GM19043 (cell line): ENCODE measurements at regions not wholly inside any gene's neighbourhood (a gene's known extent, or its start where the extent isn't known, plus 50 kb on each side); places are given as distances from the start of the nearest gene placed in this dataset.

Source experiments
- ATAC-seq: cut with Tn5 transposase; IDR thresholded peaks from one replicate; pipeline ENCODE4 v1.9.1; 2021; ENCODE audit warnings: low read depth; ENCODE audit not compliant: unreplicated experiment

GRCh38 chr11:76298255-76298654 is 82.7 kb downstream of the THAP12 start:
- ATAC-seq, result no peak

GRCh38 chr11:76296731-76297542 is 84.0 kb downstream of the THAP12 start:
- ATAC-seq, result no peak

GRCh38 chr11:76293189-76293631 is 86.9 kb upstream of the WNT11 start:
- ATAC-seq, result peak; percentile 51

GRCh38 chr11:76292583-76293188 is 86.4 kb upstream of the WNT11 start:
- no peak for ATAC-seq

DNA sequence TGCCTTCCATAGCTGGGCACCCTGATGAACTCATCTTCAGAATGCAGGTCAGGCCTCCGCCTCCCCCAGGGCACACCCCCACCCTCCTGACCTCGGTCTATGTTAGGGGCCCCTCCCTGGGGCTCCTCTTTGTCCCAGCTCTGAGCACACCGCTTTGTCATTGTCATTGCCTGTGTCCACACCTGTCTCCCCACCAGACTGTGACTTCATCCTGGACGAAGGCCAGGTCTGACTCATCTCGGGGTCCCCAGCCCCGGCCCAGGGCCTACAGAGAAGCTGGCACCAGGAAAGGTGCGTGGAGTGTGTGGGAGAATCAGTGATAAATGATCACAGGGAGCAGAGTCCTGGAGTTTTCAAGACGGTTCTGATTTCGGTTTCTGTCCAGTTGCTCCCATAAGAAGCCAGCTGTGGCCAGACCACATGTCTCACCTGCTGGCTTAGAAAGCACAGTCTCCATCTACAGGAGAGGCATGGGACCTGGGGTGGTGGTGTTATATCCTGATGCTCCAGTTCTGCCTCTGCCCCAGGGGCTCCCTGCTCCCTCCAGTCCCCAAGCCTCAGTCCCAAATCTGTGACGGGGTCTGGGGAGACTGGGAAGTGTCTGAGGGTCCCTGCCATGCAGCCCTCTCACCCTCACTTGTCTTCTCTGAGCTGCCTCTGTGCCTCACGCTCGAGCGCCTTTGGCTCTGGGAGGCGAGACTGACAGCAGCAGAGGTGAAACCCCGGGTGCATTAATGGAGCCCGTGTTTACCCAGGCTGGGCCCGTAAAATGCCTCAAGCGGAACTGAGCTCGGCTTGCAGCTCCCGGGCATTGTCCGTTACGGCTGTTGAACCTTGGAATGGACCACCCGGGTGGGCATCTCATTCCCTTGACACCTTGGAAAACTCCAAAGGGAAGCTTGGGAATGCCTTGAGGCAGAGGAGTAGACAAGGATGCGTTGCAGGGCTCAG is 85.5 kb upstream of the WNT11 start:
- ATAC-seq, result no peak

GRCh38 chr11:76288166-76288980 is 82.1 kb upstream of the WNT11 start:
- no peak for ATAC-seq

DNA sequence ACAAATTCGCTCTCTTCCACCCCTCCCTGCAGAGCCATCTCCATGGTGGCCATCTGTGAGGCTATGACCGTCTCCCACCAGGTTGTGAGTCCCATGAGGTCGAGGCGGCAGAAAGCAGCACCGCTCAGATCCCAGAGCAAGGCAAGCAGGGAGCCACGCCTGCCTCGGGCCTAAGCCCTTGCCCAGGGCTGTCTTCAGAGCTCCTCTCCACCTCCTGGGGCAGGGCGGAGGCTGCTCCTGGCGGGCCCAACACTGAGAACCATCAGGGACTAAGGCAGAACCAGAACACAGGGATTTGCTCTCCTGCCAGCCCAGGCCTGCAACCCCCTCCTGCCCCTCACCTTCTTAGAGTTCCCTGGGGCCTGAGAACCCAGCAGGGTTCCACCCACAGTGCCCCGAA is 80.9 kb upstream of the WNT11 start:
- no peak for ATAC-seq

DNA sequence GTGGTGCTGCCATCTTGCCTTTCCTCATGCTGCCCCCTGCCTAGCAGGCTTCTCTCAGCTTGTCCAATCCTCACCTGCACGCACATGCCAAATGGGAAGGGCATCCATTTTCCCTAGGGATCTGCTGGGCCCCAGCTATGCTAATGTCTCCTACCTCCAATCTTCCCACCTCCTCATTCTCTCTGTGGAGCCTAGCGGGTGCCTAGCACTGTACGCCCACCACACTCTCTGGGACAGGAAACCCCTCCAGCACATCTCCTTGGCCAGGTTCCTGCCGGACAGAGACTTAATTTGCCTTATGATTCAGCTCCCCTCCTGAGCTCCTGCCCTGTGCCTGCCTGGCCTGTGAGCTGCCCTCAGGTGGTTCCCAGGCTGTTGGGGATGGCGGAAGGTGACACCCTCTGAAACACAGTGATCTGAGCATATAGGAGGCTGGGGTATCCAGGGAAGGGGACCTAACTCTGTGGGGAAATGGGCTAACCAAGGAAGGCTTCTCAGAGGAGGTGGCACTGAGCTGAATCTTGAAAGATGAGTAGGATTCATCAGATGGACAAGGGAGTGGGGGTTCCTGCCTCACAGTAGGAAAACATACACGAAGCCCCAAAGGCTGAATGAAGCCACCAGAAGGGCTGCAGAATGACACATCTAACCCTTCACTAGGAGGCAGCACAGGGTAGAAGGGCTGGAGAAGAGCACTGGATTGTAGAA is 79.2 kb upstream of the WNT11 start:
- no peak for ATAC-seq

- no peak for ATAC-seq
These were observed 77.9 kb upstream of the WNT11 start for GRCh38 chr11:76284161-76284560.

DNA sequence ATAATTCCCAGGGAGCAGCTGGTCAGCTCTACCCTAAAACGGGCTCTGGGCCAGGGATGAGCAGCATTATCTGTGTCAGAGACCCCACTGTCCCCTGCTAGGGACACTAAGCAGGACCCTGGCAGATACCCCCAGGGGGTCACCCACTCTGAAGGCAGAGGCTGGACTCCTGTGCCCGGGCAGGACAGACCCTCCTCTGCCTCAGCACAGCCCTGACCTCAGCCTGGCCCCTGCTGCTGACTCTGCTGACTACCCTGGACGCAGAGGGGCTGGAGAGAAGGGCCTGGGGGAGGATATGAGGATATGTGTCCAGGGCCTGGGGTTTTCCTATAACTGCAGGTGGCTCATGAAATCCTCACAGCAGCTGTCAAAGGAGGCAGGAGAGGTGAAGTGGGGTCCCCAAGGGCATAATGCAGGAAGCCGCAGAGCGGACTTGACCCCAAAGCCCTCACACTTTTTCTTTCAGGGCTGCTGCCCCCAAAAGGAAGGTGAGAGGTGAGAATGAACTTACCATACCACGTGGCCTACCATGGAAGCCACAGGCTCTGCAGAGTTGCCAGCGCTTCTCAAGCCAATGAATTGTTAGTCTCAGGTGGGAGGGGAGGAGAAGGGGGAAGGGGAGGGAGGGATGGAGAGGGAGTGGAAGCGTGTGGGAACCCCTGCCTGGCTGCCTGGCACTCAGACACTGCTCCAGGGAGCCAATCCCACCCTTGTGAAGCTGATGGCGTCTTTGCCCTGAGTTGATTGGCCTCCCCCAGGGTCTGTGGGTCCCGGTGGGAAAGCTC is 76.7 kb upstream of the WNT11 start:
- no peak for ATAC-seq

GRCh38 chr11:76282172-76282571 is 75.9 kb upstream of the WNT11 start:
- no peak for ATAC-seq

DNA sequence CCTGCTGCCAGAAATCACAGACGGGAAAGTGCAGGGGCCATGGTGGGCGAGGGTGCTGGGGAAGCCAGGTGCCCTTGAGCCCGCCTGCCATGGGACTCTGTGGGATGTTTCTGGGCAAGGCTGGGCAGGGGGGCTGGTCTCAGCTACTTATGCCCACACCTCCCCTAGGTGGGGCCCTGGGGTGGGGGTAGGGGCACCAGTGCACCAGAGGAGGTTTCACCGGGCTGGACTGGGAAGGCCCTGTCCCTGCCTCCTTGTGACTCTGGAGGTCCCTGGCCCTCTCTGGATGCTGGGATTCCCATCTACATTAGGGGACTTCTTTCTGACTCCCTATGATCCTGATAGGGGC is 75.2 kb upstream of the WNT11 start:
- no peak for ATAC-seq

DNA sequence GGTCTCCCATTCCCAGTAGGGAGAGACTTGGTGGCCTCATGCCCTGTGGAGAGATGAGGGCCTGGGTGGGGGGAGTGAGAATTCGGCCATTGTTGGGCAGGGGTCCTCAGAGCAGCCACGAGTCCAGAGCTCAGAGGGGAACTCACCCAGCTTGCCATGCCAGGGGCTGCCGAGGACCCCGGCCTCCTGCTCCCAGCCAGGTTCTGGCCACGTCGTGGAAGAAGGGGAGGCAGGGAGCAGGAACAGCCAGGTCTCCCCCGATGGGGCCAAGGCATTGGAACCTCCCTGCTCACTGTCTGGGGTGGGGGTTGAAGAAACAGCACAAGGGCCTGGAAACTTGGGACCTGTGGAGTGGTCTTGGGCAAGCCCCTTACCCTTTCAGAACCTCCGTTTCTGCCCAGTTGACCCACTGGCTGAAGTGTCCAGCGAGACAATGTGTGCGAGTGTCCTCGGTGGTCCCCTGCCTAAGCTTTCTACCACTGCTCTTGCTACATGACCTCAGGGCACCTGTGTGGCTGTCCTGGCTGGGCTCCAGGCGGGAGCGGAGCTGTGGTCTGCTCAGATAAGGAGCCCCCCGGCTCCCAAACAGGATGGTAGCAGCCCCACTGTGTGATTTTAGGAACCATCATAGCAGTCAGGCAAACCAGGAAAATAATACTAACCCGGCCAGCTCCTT is 74.7 kb upstream of the WNT11 start:
- no peak for ATAC-seq

DNA sequence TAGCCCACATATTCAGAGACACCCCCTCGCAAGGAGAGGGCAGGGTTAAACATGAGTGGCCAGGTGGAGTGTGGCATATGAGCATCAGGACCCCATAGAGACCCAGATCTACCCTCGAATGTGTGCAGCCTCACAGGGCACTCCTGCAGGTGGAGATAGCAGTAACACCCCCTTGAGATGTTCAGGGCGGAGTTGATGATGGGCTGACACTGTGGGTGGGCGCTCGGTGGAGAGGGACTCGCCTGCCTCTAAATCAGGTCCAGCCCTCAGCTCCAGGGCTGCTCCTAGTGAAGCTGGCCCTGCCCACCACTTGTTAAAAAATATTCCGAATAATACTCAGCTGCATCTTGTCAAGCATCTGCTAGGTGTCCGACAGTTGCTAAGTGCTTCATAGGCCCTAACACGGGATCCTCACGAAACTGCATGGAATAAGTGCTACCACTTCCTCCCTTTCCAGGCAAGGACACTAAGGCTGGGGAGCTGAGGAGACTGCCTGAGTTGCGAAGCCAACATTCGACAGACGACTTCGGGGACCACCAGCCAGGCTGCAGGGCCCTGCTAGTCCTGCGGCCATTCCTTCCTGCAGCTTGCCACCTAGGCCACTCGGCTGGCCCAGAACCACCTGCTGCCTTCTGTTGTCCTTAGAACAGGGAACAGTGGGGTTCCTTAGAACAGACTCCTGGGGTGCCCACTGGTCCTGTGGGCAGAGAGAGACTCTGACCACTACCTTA is 74.0 kb upstream of the WNT11 start:
- ATAC-seq, result no peak

GRCh38 chr11:76279646-76280045 is 73.3 kb upstream of the WNT11 start:
- no peak for ATAC-seq

DNA sequence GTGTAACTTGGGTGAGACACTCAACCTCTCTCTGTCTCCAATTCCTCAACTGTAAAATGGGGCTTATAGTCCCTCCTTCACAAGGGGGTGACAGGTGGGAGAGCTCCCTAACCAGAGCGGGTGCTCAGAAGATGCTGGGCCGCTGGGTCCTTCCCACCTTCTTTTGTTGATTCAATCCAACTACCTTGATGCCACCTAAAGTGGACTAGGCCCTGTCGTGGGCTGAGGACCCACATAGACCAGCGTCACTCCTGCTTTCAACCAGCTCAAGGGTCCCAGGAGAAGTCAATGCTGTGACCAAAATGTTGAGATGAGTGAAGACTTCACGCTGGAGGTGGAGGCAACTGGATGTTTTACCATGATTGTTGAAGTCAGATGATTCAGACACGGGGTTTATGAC is 72.7 kb upstream of the WNT11 start:
- no peak for ATAC-seq

- ATAC-seq, result no peak
These were observed 72.2 kb upstream of the WNT11 start for GRCh38 chr11:76278526-76278925.
